Natural killer cell treated with Interleukin-12 subunit alpha and Interleukin-12 subunit beta and Interleukin-15 and Interleukin-18, amount 100 ng/mL, for 72 hours (primary cell): ENCODE measurements at regions not wholly inside any gene's neighbourhood (a gene's known extent, or its start where the extent isn't known, plus 50 kb on each side); places are given as distances from the start of the nearest gene placed in this dataset.

Source experiments
- ATAC-seq, 2 donors: fragments of 150-1000 bp; cut with Tn5 transposase in 1 of 2; sonication (Bioruptor Pico), chemical (Tn5 transposase) in 1 of 2; 2 replicates each; pipeline ENCODE4 v1.10.0; 2021
- DNase-seq: peaks from one replicate; pipeline ENCODE4 v3.0.0; 2022; ENCODE audit warnings: low spot score
- H3K27ac Mint-ChIP-seq, 2 donors: 1 replicate in 1 of 2; 2 replicates in 1 of 2; pipeline ENCODE4 v1.8.0; 2022; ENCODE audit warnings: mixed read lengths in 2 of 2, mild to moderate bottlenecking in 1 of 2, moderate library complexity in 1 of 2
- H3K27me3 Mint-ChIP-seq, 2 donors: 1 replicate in 1 of 2; 2 replicates in 1 of 2; pipeline ENCODE4 v1.8.0; 2022; ENCODE audit warnings: mixed read lengths in 2 of 2
- H3K36me3 Mint-ChIP-seq: one replicate; pipeline ENCODE4 v1.8.0; 2022; ENCODE audit warnings: mixed read lengths
- H3K4me1 Mint-ChIP-seq, 2 donors: 1 replicate in 1 of 2; 2 replicates in 1 of 2; pipeline ENCODE4 v1.8.0; 2022; ENCODE audit warnings: low read depth in 2 of 2, mixed read lengths in 2 of 2, mild to moderate bottlenecking in 1 of 2
- H3K4me3 Mint-ChIP-seq: one replicate; pipeline ENCODE4 v1.8.0; 2022; ENCODE audit warnings: mixed read lengths
- H3K9me3 Mint-ChIP-seq: 2 replicates; pipeline ENCODE4 v1.8.0; 2022; ENCODE audit warnings: mixed read lengths

- ATAC-seq (no peak), DNase-seq (no peak)
- H3K27me3 Mint-ChIP-seq: no peaks in the 10 kb centered on the region
- H3K36me3 Mint-ChIP-seq: no peaks in the 10 kb centered on the region
- peaks cover 0 to 14% of the 10 kb centered on the region in 2 donors for H3K4me1 Mint-ChIP-seq
- no peak overlapping the region for H3K4me3 Mint-ChIP-seq
- H3K9me3 Mint-ChIP-seq: no peaks in the 10 kb centered on the region
- H3K27ac Mint-ChIP-seq: no peak overlapping the region
These were observed 113.5 kb upstream of the SLC24A3 start for GRCh38 chr20:19098806-19099578.

- DNase-seq (no peak), ATAC-seq (no peak)
- H3K27me3 Mint-ChIP-seq: no peaks in the 10 kb centered on the region
- H3K27ac Mint-ChIP-seq: no peak overlapping the region
- H3K36me3 Mint-ChIP-seq: no peaks in the 10 kb centered on the region
- H3K4me1 Mint-ChIP-seq: peaks cover 0 to 14% of the 10 kb centered on the region in 2 donors
- no peaks in the 10 kb centered on the region for H3K9me3 Mint-ChIP-seq
- H3K4me3 Mint-ChIP-seq: no peak overlapping the region
These were observed 112.6 kb upstream of the SLC24A3 start for GRCh38 chr20:19099596-19100545.

- Mint-ChIP-seq H3K4me1 (peaks cover 0 to 14% of the 10 kb centered on the region in 2 donors), H3K27me3 (no peaks in the 10 kb centered on the region), H3K27ac (no peak overlapping the region), H3K4me3 (no peak overlapping the region), H3K36me3 (no peaks in the 10 kb centered on the region), H3K9me3 (no peaks in the 10 kb centered on the region)
- no peak for DNase-seq
- ATAC-seq: no peak
These were observed 111.5 kb upstream of the SLC24A3 start for GRCh38 chr20:19100975-19101374.

- DNase-seq (no peak), ATAC-seq (no peak)
- Mint-ChIP-seq H3K9me3 (no peaks in the 10 kb centered on the region), H3K36me3 (no peaks in the 10 kb centered on the region), H3K27me3 (no peaks in the 10 kb centered on the region), H3K4me1 (peaks cover 0 to 4% of the 10 kb centered on the region in 2 donors), H3K4me3 (no peak overlapping the region), H3K27ac (no peak overlapping the region)
These were observed 108.3 kb upstream of the SLC24A3 start for GRCh38 chr20:19104186-19104585.

GRCh38 chr20:19108155-19108554 is 104.3 kb upstream of the SLC24A3 start:
- DNase-seq (no peak), ATAC-seq (no peak)
- no peak overlapping the region for H3K4me3 Mint-ChIP-seq
- no peak overlapping the region for H3K27ac Mint-ChIP-seq
- no peaks in the 10 kb centered on the region for H3K9me3 Mint-ChIP-seq
- no peaks in the 10 kb centered on the region for H3K27me3 Mint-ChIP-seq
- H3K4me1 Mint-ChIP-seq: no peaks in the 10 kb centered on the region
- H3K36me3 Mint-ChIP-seq: no peaks in the 10 kb centered on the region

GRCh38 chr20:19110285-19110684 is 102.2 kb upstream of the SLC24A3 start:
- DNase-seq (no peak), ATAC-seq (no peak)
- H3K27me3 Mint-ChIP-seq: no peaks in the 10 kb centered on the region
- no peak overlapping the region for H3K4me3 Mint-ChIP-seq
- no peak overlapping the region for H3K27ac Mint-ChIP-seq
- H3K36me3 Mint-ChIP-seq: no peaks in the 10 kb centered on the region
- peaks cover 7 to 10% of the 10 kb centered on the region in 2 donors for H3K4me1 Mint-ChIP-seq
- H3K9me3 Mint-ChIP-seq: no peaks in the 10 kb centered on the region

GRCh38 chr20:19110881-19111460 is 101.5 kb upstream of the SLC24A3 start:
- no peak overlapping the region for H3K27ac Mint-ChIP-seq
- ATAC-seq: no peak
- DNase-seq: no peak
- H3K4me1 Mint-ChIP-seq: peaks cover 7 to 17% of the 10 kb centered on the region in 2 donors
- no peaks in the 10 kb centered on the region for H3K27me3 Mint-ChIP-seq
- H3K9me3 Mint-ChIP-seq: no peaks in the 10 kb centered on the region
- no peak overlapping the region for H3K4me3 Mint-ChIP-seq
- no peaks in the 10 kb centered on the region for H3K36me3 Mint-ChIP-seq

- Mint-ChIP-seq H3K4me3 (no peak overlapping the region), H3K9me3 (peaks cover 3% of the 10 kb centered on the region), H3K27ac (no peak overlapping the region), H3K4me1 (peaks cover 7 to 17% of the 10 kb centered on the region in 2 donors), H3K27me3 (no peaks in the 10 kb centered on the region), H3K36me3 (no peaks in the 10 kb centered on the region)
- DNase-seq (no peak), ATAC-seq (no peak)
These were observed 99.6 kb upstream of the SLC24A3 start for GRCh38 chr20:19112828-19113227.

- no peak overlapping the region for H3K4me3 Mint-ChIP-seq
- no peak overlapping the region for H3K27ac Mint-ChIP-seq
- ATAC-seq (no peak), DNase-seq (no peak)
- H3K4me1 Mint-ChIP-seq: peaks cover 7 to 17% of the 10 kb centered on the region in 2 donors
- peaks cover 3% of the 10 kb centered on the region for H3K9me3 Mint-ChIP-seq
- H3K27me3 Mint-ChIP-seq: no peaks in the 10 kb centered on the region
- H3K36me3 Mint-ChIP-seq: no peaks in the 10 kb centered on the region
These were observed 99.0 kb upstream of the SLC24A3 start for GRCh38 chr20:19113343-19113930.

- Mint-ChIP-seq H3K4me3 (no peak overlapping the region), H3K9me3 (peaks cover 3% of the 10 kb centered on the region), H3K27me3 (no peaks in the 10 kb centered on the region), H3K36me3 (no peaks in the 10 kb centered on the region), H3K27ac (no peak overlapping the region), H3K4me1 (peaks cover 7 to 17% of the 10 kb centered on the region in 2 donors)
- ATAC-seq (no peak), DNase-seq (no peak)
These were observed 98.0 kb upstream of the SLC24A3 start for GRCh38 chr20:19114410-19114809.

- Mint-ChIP-seq H3K4me1 (peaks cover 7 to 17% of the 10 kb centered on the region in 2 donors), H3K9me3 (peaks cover 3% of the 10 kb centered on the region), H3K27ac (no peak overlapping the region), H3K27me3 (no peaks in the 10 kb centered on the region), H3K4me3 (no peak overlapping the region), H3K36me3 (no peaks in the 10 kb centered on the region)
- no peak for DNase-seq
- no peak for ATAC-seq
These were observed 96.9 kb upstream of the SLC24A3 start for GRCh38 chr20:19115581-19115980.

GRCh38 chr20:19120011-19120410 is 92.4 kb upstream of the SLC24A3 start:
- H3K4me1 Mint-ChIP-seq: peaks cover 0 to 9% of the 10 kb centered on the region in 2 donors
- no peak overlapping the region for H3K27ac Mint-ChIP-seq
- no peaks in the 10 kb centered on the region for H3K27me3 Mint-ChIP-seq
- H3K4me3 Mint-ChIP-seq: no peak overlapping the region
- ATAC-seq (no peak), DNase-seq (no peak)
- peaks cover 3% of the 10 kb centered on the region for H3K9me3 Mint-ChIP-seq
- H3K36me3 Mint-ChIP-seq: no peaks in the 10 kb centered on the region

- no peaks in the 10 kb centered on the region for H3K36me3 Mint-ChIP-seq
- H3K27ac Mint-ChIP-seq: no peak overlapping the region
- DNase-seq (no peak), ATAC-seq (no peak)
- H3K9me3 Mint-ChIP-seq: peaks cover 3% of the 10 kb centered on the region
- peaks cover 0 to 4% of the 10 kb centered on the region in 2 donors for H3K4me1 Mint-ChIP-seq
- H3K27me3 Mint-ChIP-seq: no peaks in the 10 kb centered on the region
- H3K4me3 Mint-ChIP-seq: no peak overlapping the region
These were observed 91.9 kb upstream of the SLC24A3 start for GRCh38 chr20:19120569-19120968.
